Endodermal cell (in vitro differentiated cells): ENCODE measurements at regions not wholly inside any gene's neighbourhood (a gene's known extent, or its start where the extent isn't known, plus 50 kb on each side); places are given as distances from the start of the nearest gene placed in this dataset.
A peak's percentile ranks its signal among the peaks of the same experiment; 100 is the strongest.

Experiments
- DNase-seq: peaks from one replicate; pipeline ENCODE4 v3.0.0-alpha.2; 2017
- H3K27ac ChIP-seq: 2 replicates; pipeline ENCODE4 v1.5.1; 2013; ENCODE audit warnings: mild to moderate bottlenecking, low read depth, low read length, moderate library complexity
- H3K27me3 ChIP-seq: 2 replicates; pipeline ENCODE4 v1.6.1; 2013; ENCODE audit warnings: mild to moderate bottlenecking, low read length, moderate library complexity; ENCODE audit not compliant: insufficient read depth, control insufficient read depth, poor library complexity, severe bottlenecking
- H3K36me3 ChIP-seq: 2 replicates; pipeline ENCODE4 v1.7.0; 2013; ENCODE audit warnings: mild to moderate bottlenecking, low read length, moderate library complexity; ENCODE audit not compliant: control insufficient read depth, insufficient read depth
- H3K4me1 ChIP-seq: one replicate; pipeline ENCODE4 v1.7.0; 2013; ENCODE audit warnings: low read length; ENCODE audit not compliant: control insufficient read depth, insufficient read depth
- H3K4me3 ChIP-seq: 2 replicates; pipeline ENCODE4 v1.5.1; 2013; ENCODE audit warnings: mild to moderate bottlenecking, low read length, moderate library complexity
- H3K9ac ChIP-seq: 2 replicates; pipeline ENCODE4 v1.6.1; 2013; ENCODE audit warnings: mild to moderate bottlenecking, low read length, moderate library complexity; ENCODE audit not compliant: poor library complexity, severe bottlenecking; ENCODE audit errors: extremely low read depth
- H3K9me3 ChIP-seq: 2 replicates; pipeline ENCODE4 v1.6.1; 2013; ENCODE audit warnings: mild to moderate bottlenecking, low read length, moderate library complexity; ENCODE audit not compliant: control insufficient read depth
- H3K27ac Mint-ChIP-seq: 2 replicates; pipeline ENCODE4 v1.8.0; 2020; ENCODE audit warnings: mixed read lengths
- H3K27me3 Mint-ChIP-seq: 2 replicates; pipeline ENCODE4 v1.8.0; 2021; ENCODE audit warnings: mild to moderate bottlenecking, mixed read lengths; ENCODE audit not compliant: insufficient read depth
- H3K36me3 Mint-ChIP-seq: 2 replicates; pipeline ENCODE4 v1.8.0; 2020; ENCODE audit warnings: low read depth, mixed read lengths
- H3K4me1 Mint-ChIP-seq: 2 replicates; pipeline ENCODE4 v1.8.0; 2020; ENCODE audit warnings: mixed read lengths
- H3K4me3 Mint-ChIP-seq: 2 replicates; pipeline ENCODE4 v1.8.0; 2020; ENCODE audit warnings: mild to moderate bottlenecking, moderate library complexity, mixed read lengths
- H3K9me3 Mint-ChIP-seq: 2 replicates; pipeline ENCODE4 v1.8.0; 2020; ENCODE audit warnings: mild to moderate bottlenecking, mixed read lengths
- WGBS, 2 experiments: methylation state at CpG; one replicate each; pipeline versions ENCODE4 v1.1.5 to v1.1.7; 2013; ENCODE audit warnings: missing lambda C conversion rate in 2 of 2, mixed read lengths in 1 of 2; ENCODE audit not compliant: insufficient coverage in 1 of 2, insufficient read length in 1 of 2; 5-methylcytosine and 5-hydroxymethylcytosine counted together
- TF ChIP-seq, protein P1 (sequence below): fragments of 200-600 bp; sonication (generic); conservative IDR thresholded peaks from 2 replicates; pipeline ENCODE4 v1.5.0; 2021; ENCODE audit warnings: antibody characterized with exemption, mild to moderate bottlenecking

DNA sequence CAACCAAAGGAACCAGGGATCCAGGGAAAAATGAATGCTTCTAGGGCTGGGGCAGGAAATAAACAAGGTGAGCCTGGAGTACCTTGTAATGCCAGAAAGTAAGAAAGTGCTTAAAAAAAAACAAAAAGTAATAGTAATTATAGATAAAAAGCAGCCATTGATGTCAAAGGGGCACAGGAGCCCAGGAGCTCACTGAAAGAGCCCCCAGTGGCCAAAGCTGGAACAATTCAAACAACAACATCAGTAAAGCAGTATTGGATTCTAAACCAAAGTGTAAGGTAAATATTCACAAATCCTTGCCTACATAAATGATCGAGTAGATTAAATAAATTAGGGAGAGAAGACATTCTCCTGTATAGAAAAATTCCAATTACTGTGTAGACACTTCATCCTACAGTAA is 114.3 kb upstream of the ARL4C start:
- no peak overlapping the region for H3K27ac ChIP-seq
- WGBS, 2 experiments: no CpG with 5 or more reads among the region's 1 CpG
- Mint-ChIP-seq H3K36me3 (no peaks in the 10 kb centered on the region), H3K27ac (no peak overlapping the region), H3K4me3 (no peak overlapping the region), H3K9me3 (peaks cover 8% of the 10 kb centered on the region), H3K4me1 (no peaks in the 10 kb centered on the region), H3K27me3 (no peaks in the 10 kb centered on the region)
- H3K27me3 ChIP-seq: no peaks in the 10 kb centered on the region
- H3K36me3 ChIP-seq: no peaks in the 10 kb centered on the region
- no peaks in the 10 kb centered on the region for H3K4me1 ChIP-seq
- H3K4me3 ChIP-seq: no peak overlapping the region
- TF ChIP-seq, protein P1, sequence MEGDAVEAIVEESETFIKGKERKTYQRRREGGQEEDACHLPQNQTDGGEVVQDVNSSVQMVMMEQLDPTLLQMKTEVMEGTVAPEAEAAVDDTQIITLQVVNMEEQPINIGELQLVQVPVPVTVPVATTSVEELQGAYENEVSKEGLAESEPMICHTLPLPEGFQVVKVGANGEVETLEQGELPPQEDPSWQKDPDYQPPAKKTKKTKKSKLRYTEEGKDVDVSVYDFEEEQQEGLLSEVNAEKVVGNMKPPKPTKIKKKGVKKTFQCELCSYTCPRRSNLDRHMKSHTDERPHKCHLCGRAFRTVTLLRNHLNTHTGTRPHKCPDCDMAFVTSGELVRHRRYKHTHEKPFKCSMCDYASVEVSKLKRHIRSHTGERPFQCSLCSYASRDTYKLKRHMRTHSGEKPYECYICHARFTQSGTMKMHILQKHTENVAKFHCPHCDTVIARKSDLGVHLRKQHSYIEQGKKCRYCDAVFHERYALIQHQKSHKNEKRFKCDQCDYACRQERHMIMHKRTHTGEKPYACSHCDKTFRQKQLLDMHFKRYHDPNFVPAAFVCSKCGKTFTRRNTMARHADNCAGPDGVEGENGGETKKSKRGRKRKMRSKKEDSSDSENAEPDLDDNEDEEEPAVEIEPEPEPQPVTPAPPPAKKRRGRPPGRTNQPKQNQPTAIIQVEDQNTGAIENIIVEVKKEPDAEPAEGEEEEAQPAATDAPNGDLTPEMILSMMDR: peak; percentile 77
- no peak overlapping the region for H3K9ac ChIP-seq
- DNase-seq: peak; percentile 62
- H3K9me3 ChIP-seq: peaks cover 10% of the 10 kb centered on the region

DNA sequence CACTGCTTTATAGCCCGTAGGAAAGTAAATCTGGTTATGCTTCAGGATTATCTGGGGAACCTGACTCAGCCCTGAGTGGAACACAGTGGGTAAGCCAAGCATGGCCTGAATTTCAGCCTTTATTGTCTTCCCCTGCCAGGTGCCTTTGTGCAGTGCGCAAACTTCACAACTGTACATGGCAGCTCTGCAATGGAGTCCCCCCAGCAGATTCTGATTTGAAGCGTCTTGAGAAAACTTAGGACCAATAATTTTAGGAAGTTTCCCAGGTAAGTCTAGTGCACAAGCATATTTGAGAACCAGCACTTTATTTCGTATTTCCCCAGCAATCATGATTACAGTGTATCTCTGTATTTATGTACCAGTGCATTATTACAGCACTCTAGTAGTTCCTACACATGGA is 112.1 kb upstream of the ARL4C start:
- H3K9me3 ChIP-seq: peaks cover 10% of the 10 kb centered on the region
- no peak overlapping the region for H3K4me3 ChIP-seq
- no peak overlapping the region for H3K27ac ChIP-seq
- no peak for DNase-seq
- no peaks in the 10 kb centered on the region for H3K36me3 ChIP-seq
- H3K4me3 Mint-ChIP-seq: no peak overlapping the region
- H3K4me1 ChIP-seq: no peaks in the 10 kb centered on the region
- H3K27me3 Mint-ChIP-seq: no peaks in the 10 kb centered on the region
- WGBS, 2 experiments: 94 to 100% methylated on average over 3 to 4 of the region's 4 CpGs
- TF ChIP-seq, protein P1: no peak
- no peak overlapping the region for H3K9ac ChIP-seq
- no peaks in the 10 kb centered on the region for H3K4me1 Mint-ChIP-seq
- peaks cover 7% of the 10 kb centered on the region for H3K9me3 Mint-ChIP-seq
- H3K36me3 Mint-ChIP-seq: no peaks in the 10 kb centered on the region
- no peak overlapping the region for H3K27ac Mint-ChIP-seq
- H3K27me3 ChIP-seq: no peaks in the 10 kb centered on the region

DNA sequence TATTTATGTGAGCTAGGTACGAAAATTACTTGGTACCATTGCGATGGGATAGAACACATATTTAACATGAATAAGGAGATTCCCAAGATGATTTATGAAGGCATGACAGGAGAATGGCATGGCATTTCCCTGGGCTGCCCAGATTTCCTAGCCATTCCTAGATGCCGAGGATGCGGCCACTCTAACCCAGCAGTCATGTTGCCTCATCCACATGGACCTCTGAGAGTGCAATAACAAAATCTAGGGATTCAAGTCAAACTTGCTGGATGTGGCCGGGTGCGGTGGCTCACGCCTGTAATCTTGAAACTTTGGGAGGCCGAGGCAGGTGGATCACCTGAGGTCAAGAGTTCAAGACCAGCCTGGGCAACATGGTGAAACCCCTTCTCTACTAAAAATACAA is 110.8 kb upstream of the ARL4C start:
- H3K27me3 ChIP-seq: no peaks in the 10 kb centered on the region
- no peak overlapping the region for H3K27ac ChIP-seq
- DNase-seq: no peak
- TF ChIP-seq, protein P1: no peak
- H3K36me3 ChIP-seq: no peaks in the 10 kb centered on the region
- peaks cover 10% of the 10 kb centered on the region for H3K9me3 ChIP-seq
- H3K9ac ChIP-seq: no peak overlapping the region
- Mint-ChIP-seq H3K27ac (no peak overlapping the region), H3K4me3 (no peak overlapping the region), H3K9me3 (peaks cover 7% of the 10 kb centered on the region), H3K27me3 (no peaks in the 10 kb centered on the region), H3K4me1 (no peaks in the 10 kb centered on the region), H3K36me3 (no peaks in the 10 kb centered on the region)
- H3K4me1 ChIP-seq: no peaks in the 10 kb centered on the region
- H3K4me3 ChIP-seq: no peak overlapping the region
- 95 to 96% methylated on average over 5 to 8 of the region's 8 CpGs for WGBS, 2 experiments
